DLD1 (cell line): ENCODE measurements at regions not wholly inside any gene's neighbourhood (a gene's known extent, or its start where the extent isn't known, plus 50 kb on each side); places are given as distances from the start of the nearest gene placed in this dataset.

Experiments used
- in situ Hi-C: cut with HindIII; loops from 2 replicates; pipeline ENCODE4 v1.10.0; 2017; ENCODE audit warnings: low sequenced_read_pairs

GRCh38 chr1:68332041-68332440, 99.7 kb upstream of the WLS start:
- in situ Hi-C loops = loop anchor here (25.0 kb wide), 1 partner anchor 195 kb away; no protein-coding TSS in a partner anchor

GRCh38 chr1:68331117-68331865, 99.0 kb upstream of the WLS start:
- in situ Hi-C loops = loop anchor here (25.0 kb wide), 1 partner anchor 194 kb away; no protein-coding TSS in a partner anchor

- in situ Hi-C loops = loop anchor here (25.0 kb wide), 1 partner anchor 193 kb away; no protein-coding TSS in a partner anchor
Observed at GRCh38 chr1:68330391-68330790, 98.1 kb upstream of the WLS start.

- in situ Hi-C loops = loop anchor here (25.0 kb wide), 1 partner anchor 192 kb away; no protein-coding TSS in a partner anchor
Observed at GRCh38 chr1:68329096-68329835, 96.9 kb upstream of the WLS start.

- in situ Hi-C loops = loop anchor here (25.0 kb wide), 1 partner anchor 191 kb away; no protein-coding TSS in a partner anchor
Observed at GRCh38 chr1:68328490-68328889, 96.2 kb upstream of the WLS start.

GRCh38 chr1:68327414-68327813, 95.1 kb upstream of the WLS start:
- in situ Hi-C loops = loop anchor here (25.0 kb wide), 1 partner anchor 190 kb away; no protein-coding TSS in a partner anchor

GRCh38 chr1:68326481-68326880, 94.2 kb upstream of the WLS start:
- in situ Hi-C loops = loop anchor here (25.0 kb wide), 1 partner anchor 189 kb away; no protein-coding TSS in a partner anchor

GRCh38 chr1:68324316-68324715, 92.0 kb upstream of the WLS start:
- in situ Hi-C loops = no loop called here

GRCh38 chr1:68322837-68323687, 90.7 kb upstream of the WLS start:
- in situ Hi-C loops = no loop called here

- in situ Hi-C loops = no loop called here
Observed at GRCh38 chr1:68322096-68322495, 89.8 kb upstream of the WLS start.

- in situ Hi-C loops = no loop called here
Observed at GRCh38 chr1:68321084-68321685, 88.9 kb upstream of the WLS start.

- in situ Hi-C loops = no loop called here
Observed at GRCh38 chr1:68320349-68320748, 88.0 kb upstream of the WLS start.

- in situ Hi-C loops = no loop called here
Observed at GRCh38 chr1:68319907-68320306, 87.6 kb upstream of the WLS start.

- in situ Hi-C loops = no loop called here
Observed at GRCh38 chr1:68317543-68317942, 85.2 kb upstream of the WLS start.

GRCh38 chr1:68314151-68314780, 81.9 kb upstream of the WLS start:
- in situ Hi-C loops = no loop called here

- in situ Hi-C loops = no loop called here
Observed at GRCh38 chr1:68313735-68314134, 81.4 kb upstream of the WLS start.

GRCh38 chr1:68308034-68308433, 75.7 kb upstream of the WLS start:
- in situ Hi-C loops = no loop called here

- in situ Hi-C loops = no loop called here
Observed at GRCh38 chr1:68307378-68307787, 75.1 kb upstream of the WLS start.

- in situ Hi-C loops = no loop called here
Observed at GRCh38 chr1:68301471-68302001, 69.2 kb upstream of the WLS start.
